ENCODE measurements at regions not wholly inside any gene's neighbourhood (a gene's known extent, or its start where the extent isn't known, plus 50 kb on each side); places are given as distances from the start of the nearest gene placed in this dataset.

- no peaks in the 10 kb centered on the region for H3K4me1 ChIP-seq (ENCODE audit: control insufficient read depth, insufficient read depth, low read length)
- no peak for DNase-seq (ENCODE audit: low read depth, low spot score)
- ATAC-seq = no peak
- no peaks in the 10 kb centered on the region for H3K9me3 ChIP-seq (ENCODE audit: control insufficient read depth, insufficient read depth, low read depth, low read length)
- no peak for TF ChIP-seq CTCF (IDR thresholded peaks at IDR 0.05)
- no peak for TF ChIP-seq REST (IDR thresholded peaks at IDR 0.05; ENCODE audit: insufficient read depth in 1 of 2, low read depth in 2 of 2, low read length in 1 of 2)
- no peak for TF ChIP-seq TCF7L2 (IDR thresholded peaks at IDR 0.05; ENCODE audit: low read depth, low read length)
- TF ChIP-seq SIN3A (IDR thresholded peaks at IDR 0.05; ENCODE audit: borderline replicate concordance, insufficient read depth, low read depth, low read length) = no peak
- TF ChIP-seq POLR2AphosphoS5 (IDR thresholded peaks at IDR 0.05; ENCODE audit: low read depth, low read length) = no peak
- ChIA-PET POLR2A (no interaction called here), CTCF (no interaction called here)
- intact Hi-C loops (cut with micrococcal nuclease; ENCODE audit: unreplicated experiment) (no loop called here), in situ Hi-C loops (cut with HindIII; ENCODE audit: low pct_unique_long_range_greater_than_20kb, low sequenced_read_pairs) (no loop called here)
- BruUV-seq (replicated peaks) = no TSS peak
- no peak overlapping the region for H3K27ac ChIP-seq (ENCODE audit: low read length)
- no peak overlapping the region for H3K4me3 ChIP-seq (ENCODE audit: low read depth in 2 of 2, low read length in 2 of 2)
- H3K36me3 ChIP-seq (ENCODE audit: control insufficient read depth, insufficient read depth, low read length) = no peaks in the 10 kb centered on the region
- H3K27me3 ChIP-seq (ENCODE audit: control insufficient read depth, insufficient read depth, low read length) = no peaks in the 10 kb centered on the region
Measured at GRCh38 chr1:104665300-104665699, 915.6 kb downstream of the AMY1C start.

- intact Hi-C loops (cut with micrococcal nuclease; ENCODE audit: unreplicated experiment) = no loop called here
- CTCF ChIA-PET = no interaction called here
- in situ Hi-C loops (cut with HindIII; ENCODE audit: low pct_unique_long_range_greater_than_20kb, low sequenced_read_pairs) = no loop called here
- DNase-seq (ENCODE audit: low read depth, low spot score) (no peak), ATAC-seq (no peak)
- no peak overlapping the region for H3K4me3 ChIP-seq (ENCODE audit: low read depth in 2 of 2, low read length in 2 of 2)
- TF ChIP-seq CTCF (IDR thresholded peaks at IDR 0.05) = no peak
- no TSS peak for BruUV-seq (replicated peaks)
- H3K36me3 ChIP-seq (ENCODE audit: control insufficient read depth, insufficient read depth, low read length) = no peaks in the 10 kb centered on the region
- no peaks in the 10 kb centered on the region for H3K27me3 ChIP-seq (ENCODE audit: control insufficient read depth, insufficient read depth, low read length)
- POLR2A ChIA-PET = no interaction called here
- no peaks in the 10 kb centered on the region for H3K4me1 ChIP-seq (ENCODE audit: control insufficient read depth, insufficient read depth, low read length)
- H3K27ac ChIP-seq (ENCODE audit: low read length) = no peak overlapping the region
- H3K9me3 ChIP-seq (ENCODE audit: control insufficient read depth, insufficient read depth, low read depth, low read length) = no peaks in the 10 kb centered on the region
Measured at GRCh38 chr1:104671684-104672353, 922.1 kb downstream of the AMY1C start.

Measured in Panc1 (cell line).